NCI-H2227 treated with DMSO at 0.1 percent for 48 hours (cell line): ENCODE measurements at regions not wholly inside any gene's neighbourhood (a gene's known extent, or its start where the extent isn't known, plus 50 kb on each side); places are given as distances from the start of the nearest gene placed in this dataset.

Source experiments
- DNase-seq: peaks from one replicate; lab custom pipeline; 2025; lab: John Stamatoyannopoulos, UW

DNA sequence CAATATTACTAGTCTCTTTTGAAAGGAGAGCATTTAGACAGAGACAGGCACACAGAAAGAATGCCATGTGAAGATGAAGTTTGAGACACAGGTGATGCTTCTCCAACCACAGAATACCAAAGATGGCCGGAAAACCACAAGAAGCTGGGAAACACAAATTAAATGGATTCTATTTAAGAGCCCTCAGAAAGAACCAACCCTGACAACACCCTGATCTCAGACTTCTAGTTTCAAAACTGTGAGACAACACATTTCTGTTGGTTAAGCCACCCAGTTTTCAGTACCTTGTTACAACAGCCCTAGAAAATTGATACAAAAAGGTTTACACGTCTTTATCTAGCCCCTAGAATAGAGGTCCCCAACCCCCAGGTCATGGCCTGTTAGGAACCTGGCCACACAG, 79.8 kb upstream of the CCNG1 start:
- no peak for DNase-seq

DNA sequence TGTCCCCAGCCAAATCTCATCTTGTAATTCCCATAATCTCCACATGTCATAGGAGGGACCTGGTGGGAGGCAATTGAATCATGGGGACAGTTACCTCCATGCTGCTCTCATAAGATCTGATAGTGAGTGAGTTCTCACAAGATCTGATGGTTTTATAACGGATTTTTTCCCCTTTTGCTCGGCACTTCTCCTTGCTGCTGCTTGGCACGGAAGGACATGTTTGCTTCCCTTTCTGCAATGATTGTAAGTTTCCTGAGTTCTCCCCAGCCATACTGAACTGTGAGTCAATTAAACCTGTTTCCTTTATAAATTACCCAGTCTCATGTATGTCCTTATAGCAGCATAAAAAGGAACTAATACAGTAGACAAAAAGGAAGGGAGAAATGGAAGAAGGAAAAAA, 76.7 kb upstream of the CCNG1 start:
- no peak for DNase-seq

DNA sequence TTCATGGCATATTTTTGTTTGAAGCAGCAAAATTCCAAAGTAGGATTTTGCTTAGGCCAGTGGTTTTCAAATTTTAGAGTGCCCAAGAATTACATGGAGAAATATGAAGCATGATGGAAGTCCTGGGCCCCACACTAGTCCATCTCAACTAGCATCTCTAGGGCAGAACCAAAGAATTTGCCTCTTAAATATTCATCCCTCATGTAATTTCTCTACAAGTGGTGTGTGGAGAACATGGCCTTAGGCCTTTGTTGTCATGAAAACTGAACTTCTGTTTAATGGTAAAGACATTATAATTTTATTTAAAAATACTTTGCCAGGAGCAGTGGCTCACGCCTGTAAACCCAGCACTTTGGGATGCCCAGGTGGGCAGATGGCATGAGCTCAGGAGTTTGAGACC, 75.9 kb upstream of the CCNG1 start:
- no peak for DNase-seq

DNA sequence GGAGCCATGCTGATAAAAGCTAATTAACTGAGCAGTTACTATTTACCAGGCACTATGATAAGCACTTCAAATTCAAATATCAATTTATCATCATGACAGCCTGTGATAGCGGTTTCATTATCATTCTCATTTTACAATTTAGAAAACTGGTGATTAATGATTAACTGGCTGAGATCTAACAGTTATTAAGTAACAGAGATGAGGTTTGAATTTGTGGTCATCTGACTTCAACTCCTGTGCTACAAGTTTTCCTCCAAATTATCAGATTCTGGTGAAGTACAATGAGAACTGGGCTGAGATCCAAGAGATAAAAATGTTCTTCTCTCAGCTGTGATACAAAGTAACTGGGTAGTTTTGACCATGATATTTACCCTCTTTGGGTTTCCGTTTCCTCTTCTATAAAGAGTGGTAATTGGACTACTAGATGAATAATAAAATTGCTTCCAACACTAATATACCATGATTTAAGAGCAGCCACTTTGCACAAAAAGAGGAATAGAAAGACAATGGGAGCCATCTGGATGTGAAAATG, 74.5 kb upstream of the CCNG1 start:
- DNase-seq = no peak

DNA sequence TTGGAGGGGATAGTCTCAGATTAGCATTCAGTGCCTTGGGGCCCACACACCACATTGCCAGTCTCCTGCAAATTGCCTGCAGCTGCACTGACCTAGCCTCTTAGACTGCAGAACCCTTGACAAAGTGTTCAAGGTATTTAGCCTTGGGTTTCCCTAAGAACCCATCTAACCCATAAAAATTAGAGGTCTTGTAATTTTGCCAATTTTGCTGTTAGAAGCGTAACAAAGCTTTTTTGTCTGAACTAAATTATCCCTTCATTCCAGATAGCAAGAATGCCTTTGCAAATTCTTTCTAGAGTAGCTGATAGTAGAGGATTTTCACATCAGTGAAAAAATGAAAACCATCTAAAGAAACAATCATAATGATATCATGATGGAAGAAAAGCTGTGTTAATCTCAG, 74.0 kb upstream of the CCNG1 start:
- DNase-seq = no peak

DNA sequence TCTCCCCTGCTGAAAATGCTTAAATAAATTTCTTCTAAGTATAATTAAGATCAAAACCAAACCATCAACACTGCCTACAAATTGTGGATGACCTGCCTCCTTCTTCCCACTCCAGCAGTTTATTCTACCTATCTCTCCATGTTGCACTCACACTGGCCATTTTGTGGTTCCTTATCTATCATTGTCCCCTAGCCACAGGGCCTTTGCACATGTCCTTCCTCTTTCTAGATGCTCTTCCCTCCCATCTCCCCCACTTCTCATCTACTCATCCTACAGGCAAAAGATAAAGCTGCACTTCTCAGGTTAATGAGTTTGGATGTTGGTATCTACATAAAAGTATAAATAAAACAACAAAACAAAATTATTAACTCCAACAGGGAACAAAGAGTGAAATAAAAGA, 70.6 kb upstream of the CCNG1 start:
- DNase-seq = no peak

DNA sequence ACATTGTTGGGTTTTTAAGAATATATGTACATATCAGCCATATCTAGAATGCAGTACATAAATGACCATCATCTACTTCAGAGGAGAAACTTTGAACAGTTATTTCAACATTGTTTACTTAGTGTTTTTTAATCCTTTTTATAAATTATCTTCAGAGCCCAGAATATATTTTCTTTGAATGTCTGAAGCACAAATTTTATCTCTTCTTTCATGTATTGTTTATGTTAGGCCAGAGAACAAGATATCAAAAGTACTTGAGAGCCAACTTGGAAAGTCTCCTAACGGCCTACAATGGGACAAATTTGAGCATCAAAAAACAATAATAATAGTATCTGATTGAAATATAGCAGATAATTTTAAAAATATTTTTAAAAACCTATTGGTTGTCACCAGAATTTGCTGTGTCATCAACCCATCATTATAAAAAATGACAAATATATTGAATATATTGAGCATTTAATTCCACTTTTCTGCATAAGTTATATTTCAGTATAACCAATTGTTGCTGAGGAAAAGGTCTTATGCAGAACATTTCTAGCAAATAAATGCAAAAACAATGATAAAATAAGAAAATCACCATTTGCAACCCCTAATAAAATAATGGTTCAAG, 67.5 kb upstream of the CCNG1 start:
- no peak for DNase-seq

DNA sequence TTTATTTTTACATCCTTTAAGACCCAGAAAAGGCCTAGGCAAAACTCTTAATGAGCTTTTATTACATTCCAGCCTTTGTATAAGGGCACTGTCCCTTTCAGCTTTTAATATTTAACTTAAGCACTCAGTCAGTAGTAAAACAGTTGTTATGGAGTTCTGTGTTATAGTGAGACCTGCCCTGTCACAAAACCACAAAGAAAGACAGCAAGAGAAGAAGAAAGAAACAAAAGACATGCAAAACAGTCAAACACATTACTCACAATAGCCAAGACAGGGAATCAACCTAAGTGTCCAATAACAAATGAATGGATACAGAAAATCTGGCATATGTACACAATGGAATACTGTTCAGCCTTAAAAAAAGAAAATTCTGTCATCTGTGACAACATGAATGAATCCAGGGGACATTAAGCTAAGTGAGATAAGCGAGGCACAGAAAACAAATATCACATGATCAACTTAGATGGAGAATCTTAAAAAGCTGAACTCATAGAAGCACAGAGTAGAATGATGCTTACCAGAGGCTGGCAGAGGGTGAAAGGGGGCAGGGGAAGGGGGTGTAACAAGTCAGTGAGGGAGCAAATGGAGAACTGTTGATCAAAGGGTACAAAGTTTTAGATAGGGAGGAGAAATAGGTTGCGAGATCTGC, 63.8 kb upstream of the CCNG1 start:
- DNase-seq = no peak

DNA sequence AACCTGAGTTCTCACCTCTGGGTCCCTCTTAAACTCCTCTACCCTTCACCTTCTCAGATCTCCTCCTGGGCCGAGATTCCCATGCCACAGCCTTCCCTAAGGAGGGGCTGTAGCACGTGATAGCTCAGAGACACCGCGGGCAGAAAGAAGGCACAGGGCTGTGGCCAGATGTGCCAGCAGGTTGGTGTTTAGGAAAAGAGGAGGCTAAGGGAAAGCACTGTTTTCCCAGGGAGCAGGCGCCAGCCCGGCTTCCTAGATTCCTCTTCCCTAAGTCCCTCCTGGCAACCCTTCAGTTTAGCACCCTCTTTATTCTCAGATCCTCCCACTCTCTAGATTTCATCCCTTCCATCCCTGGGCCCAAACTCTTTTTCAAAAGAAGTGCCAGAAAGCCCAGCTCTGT, 59.4 kb upstream of the CCNG1 start:
- DNase-seq = no peak

DNA sequence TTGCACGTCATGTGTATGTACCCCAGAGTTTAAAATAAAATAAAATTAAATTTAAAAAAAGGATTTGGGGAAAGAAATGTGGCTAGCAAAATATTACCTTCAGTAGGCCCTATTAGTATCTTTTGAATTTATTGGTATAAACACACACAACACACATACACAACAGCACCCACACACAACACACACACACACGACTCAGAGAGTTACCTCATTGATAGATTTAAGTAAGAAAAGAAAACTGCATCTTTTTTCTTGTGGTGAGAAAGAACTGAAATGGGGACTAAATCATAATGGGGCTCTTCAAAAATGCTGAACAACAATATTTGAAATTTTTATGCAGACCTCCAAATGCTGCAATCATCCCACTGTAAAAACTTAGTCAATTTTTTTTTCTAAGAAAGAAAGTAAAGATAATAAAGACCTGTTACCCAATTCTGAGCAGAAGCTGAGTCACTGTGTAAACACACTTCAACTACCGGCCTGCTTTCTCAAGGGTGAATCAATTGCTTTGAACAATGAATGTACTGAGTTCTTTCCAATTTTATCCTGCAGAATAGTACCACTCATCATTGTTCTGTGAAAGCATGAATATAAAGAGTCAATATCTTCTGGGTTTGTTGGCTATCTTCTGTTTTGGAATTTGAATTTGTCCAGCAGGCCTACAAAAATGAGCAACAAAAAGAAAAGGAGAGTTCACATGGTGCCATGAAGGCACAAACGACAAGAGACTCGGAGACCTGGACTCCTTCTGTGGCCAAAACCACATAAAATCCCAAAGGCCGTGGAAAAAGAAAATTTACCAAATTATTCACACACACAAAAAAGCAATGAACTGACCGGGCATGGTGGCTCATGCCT, 57.9 kb upstream of the CCNG1 start:
- peak; percentile 25 for DNase-seq

DNA sequence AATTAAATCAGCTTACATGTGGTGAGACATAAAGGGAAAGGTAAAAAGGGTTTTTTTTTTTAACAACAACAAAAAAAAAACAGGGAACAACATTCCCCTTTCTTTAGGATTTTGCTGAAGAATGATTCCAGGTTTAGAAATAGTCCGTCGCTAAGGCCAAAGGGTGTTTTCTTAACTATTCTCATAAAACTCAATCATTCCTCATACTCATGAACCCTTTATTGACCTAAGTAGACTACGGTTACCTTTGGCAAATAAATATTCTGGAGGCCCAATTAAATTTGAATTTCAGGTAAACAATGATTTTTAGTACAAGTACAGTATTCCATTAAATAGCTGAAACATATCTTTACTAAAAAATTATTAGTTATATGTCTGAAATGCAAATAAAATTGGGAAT, 55.6 kb upstream of the CCNG1 start:
- DNase-seq = no peak

DNA sequence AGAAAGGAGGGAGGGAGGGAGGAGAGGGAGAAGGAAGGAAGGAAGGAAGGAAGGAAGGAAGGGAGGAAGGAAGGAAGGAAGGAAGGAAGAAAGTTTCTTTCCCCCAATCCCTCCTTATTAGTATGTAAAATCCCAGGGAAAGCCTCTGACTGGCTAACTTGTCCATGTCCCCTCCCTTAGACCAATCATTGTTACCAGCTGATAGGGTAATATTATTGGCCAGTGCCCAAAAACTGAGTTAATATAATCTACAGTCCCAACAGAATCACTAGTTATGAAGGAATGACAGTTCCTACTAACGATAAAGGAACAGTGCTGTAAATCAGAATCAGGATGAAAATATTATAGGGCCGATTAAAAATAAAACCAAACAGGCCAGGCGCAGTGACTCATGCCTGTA, 53.6 kb upstream of the CCNG1 start:
- no peak for DNase-seq

DNA sequence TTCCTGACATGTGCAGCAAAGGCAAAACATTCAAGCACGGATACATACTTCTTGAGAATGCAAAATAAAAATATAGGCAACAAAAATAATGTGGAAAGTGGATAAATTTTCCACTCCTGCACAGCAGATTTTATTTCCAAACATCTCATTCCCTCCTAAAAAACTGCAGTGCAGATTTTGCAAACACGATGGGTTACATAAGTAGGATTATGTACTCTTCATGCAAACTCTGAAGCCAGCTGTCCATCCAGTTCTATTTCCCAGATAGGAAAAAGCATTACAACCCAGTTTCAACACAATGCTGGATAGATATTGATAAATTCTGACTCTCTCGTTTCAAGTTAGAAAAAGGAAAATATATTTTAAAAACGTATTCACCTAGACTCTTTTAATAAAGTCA, 52.7 kb upstream of the CCNG1 start:
- no peak for DNase-seq

DNA sequence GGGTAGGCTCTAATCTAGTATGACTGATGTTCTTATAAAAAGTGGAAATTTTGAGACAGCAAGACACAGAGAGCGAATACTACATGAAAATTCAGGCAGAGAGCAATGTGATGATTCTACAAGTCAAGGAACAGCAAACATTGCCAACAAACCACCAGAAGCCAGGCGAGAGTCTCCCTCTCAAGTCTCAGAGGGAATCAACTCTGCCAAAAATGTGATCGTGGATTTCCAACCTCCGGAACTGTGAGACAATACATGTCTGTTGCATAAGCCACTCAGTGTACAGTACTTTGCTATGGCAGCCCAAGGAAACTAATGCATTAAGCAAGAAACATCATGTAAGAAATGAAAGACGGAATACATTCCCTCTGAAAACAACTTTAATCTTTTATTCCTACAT, 52.1 kb upstream of the CCNG1 start:
- DNase-seq = no peak

DNA sequence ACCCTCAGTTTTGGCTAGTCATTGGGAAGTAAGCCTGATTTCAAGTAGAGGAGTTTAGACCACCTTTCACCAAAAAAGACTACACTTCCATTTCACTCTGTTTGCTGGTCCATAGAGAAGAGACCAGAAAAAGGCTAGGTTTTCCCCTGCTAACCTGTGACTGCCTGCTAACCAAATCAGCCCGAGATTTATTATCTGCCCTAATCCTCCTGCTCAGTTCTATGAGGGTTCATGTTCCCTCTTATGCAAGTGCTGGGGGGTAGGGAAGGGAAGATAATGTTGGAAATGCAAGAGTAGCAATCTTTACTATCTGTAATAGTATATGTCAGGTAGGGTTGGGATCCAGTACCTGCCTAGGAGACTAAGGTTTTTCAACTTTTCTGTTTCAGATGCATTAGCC, 51.6 kb upstream of the CCNG1 start:
- DNase-seq = no peak

DNA sequence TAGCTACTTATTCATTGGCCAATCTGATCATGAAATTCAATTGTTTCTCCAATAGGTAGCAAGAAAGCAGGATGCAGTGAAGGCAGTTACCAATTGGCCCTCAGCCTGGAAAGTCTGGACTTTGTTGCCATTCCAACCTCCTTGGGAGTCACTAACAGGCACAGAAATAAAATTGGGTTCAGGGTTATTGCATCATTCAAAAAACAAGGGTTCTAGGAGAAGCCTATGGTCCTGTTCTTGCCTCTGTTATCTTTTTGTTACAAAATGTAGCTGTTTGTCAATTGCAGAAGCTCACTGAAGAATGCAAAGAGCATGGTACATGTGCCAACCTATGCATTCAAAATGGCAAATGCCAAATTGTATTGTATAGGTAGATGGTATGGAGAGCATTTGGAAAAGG, 51.0 kb upstream of the CCNG1 start:
- DNase-seq = no peak

DNA sequence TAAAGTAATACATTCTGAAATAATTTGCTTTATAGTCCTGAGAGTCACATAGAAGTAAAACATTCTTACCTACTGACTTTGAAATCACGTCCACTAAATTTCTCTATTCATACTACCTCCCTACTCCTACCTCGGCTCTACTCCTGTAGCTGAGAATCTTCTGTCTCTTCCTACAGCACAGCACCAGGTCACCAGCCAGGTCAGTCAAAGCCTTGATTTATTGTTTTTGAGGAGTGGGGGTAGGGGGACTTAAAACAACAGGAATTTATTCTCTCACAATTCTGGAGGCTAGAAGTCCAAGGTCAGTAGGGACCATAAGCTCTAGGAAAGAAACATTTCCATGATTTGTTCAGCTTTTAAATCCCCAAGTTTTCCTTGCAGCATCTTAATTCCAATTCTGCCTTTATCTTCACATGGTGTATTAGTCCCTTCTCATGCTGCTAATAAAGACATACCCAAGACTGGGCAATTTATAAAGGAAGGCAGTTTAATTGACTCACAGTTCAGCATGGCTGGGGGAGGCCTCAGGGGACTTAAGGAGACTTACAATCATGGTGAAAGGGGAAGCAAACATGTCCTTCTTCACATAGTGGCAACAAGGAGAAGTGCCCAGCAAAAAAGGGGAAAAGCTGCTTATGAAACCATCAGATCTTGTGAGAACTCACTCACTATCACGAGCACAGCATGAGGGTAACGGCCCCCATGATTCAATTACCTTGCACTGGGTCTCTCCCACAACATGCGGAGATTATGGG, 49.6 kb upstream of the CCNG1 start:
- no peak for DNase-seq
